Stimulated activated CD8-positive, alpha-beta memory T cell treated with anti-CD3 and anti-CD28 coated beads, Interleukin-2, amount 100 ng/mL, for 48 hours (primary cell): ENCODE measurements at regions not wholly inside any gene's neighbourhood (a gene's known extent, or its start where the extent isn't known, plus 50 kb on each side); places are given as distances from the start of the nearest gene placed in this dataset.

Experiments
- DNase-seq, 2 donors: peaks; one replicate each; pipeline ENCODE4 v3.0.0-alpha.2; 2020; ENCODE audit warnings: low read depth in 2 of 2

GRCh38 chr15:92565351-92566125, 90.0 kb downstream of the FAM174B start:
- no peak for DNase-seq

- DNase-seq = no peak
Observed at GRCh38 chr15:92561754-92562153, 93.8 kb downstream of the FAM174B start.

DNA sequence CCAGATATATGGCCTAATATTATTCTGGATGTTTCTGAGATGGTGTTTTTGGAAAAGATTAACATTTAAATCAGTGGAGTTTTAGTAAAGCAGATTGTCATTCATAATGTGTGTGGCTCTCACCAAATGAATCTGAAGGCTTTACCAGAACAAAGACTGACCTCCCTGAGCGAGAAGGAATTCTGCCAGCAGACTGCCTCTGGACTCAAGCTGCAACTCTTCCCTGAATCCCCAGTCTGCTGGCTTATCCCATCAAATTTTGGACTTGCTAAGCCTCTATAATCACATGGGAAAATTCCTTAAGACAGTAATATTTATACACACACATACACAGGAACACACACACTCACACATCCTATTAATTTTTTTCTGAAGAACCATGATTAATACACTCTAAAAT, 102.3 kb downstream of the FAM174B start:
- DNase-seq = no peak

DNA sequence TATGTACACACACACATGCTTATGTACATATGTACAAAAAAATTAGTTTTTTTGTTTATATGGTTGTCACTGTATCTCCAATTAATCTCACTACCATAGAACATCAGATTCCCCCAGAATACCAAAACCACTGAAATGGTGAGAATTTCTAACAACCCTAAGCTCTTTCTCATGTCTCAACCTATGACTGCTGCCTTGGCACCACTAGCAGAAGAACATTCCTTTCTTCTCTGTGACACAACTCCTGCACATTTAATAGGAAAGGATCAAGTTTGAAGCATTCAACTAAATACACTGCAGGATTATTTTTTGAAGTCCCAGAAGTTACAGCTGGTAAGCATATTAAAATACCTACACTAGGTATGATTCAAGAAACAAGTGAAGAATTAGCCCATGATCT, 109.6 kb downstream of the FAM174B start:
- DNase-seq = no peak

- DNase-seq = no peak
Observed at GRCh38 chr15:92541291-92542200, 114.0 kb downstream of the FAM174B start.

GRCh38 chr15:92538115-92538514, 117.5 kb downstream of the FAM174B start:
- no peak for DNase-seq

- DNase-seq = no peak
Observed at GRCh38 chr15:92533298-92533697, 122.3 kb downstream of the FAM174B start.

GRCh38 chr15:92531406-92531805, 124.2 kb downstream of the FAM174B start:
- no peak for DNase-seq

DNA sequence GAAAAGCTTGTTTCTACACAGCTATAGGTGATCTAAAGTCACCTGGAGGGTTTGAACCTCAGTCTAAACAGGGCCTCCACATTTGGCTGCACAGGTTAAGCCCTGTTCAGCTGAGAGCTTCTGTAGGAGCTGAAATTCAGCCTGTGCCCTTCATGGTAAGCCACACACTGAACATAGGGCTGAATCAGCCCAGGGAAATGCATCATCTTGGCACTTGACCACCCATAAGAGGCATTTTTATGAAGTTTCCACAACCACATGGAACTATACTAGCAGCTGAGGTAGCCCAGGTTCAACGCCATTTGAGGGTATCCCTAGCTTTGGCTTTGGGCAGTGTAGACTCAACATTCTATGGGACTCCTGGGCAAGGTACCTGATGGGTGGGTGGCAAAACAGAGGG, 126.8 kb downstream of the FAM174B start:
- DNase-seq = no peak

DNA sequence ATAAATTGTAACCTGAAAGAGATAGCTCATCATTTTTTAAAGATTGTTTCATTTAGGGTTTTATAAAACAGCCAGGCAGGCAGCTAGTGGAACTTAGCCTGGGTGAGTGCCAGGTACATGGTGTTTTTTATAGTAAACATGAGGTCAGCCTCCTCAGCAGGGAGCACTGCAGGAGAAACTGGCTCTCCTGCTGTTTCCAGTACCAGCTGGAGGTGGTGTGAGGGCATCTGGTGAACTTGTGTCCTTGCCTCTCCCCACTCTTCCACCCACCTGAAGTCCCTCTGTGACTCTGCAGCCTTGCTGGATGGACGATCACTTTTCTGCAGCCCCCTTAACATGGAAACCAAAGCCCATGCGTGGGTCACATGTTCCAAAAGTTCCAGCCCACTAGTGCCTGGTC, 128.4 kb downstream of the FAM174B start:
- no peak for DNase-seq

DNA sequence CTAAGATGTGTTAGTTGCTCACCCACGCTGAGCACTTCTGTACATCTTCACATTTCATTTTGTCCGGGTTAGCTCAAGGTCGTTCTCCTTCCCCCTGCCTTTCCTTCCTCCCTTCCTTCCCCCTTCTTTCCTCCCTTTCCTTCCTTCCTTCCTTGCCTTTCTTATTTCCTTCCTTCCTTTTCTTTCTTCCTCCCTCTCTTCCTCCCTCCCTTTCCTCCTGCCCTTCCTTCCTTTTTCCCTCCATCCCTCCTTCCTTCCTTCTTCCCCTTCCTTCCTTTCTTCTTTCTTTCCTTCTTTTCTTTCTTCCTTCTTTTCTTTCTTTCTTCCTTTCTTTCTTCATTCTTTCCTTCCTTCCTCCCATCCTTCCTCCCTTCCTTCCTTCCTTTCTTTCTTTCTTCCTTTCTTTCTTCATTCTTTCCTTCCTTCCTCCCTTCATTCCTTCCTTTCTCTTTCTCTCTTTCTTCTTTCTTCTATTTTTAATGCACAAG, 129.8 kb downstream of the FAM174B start:
- no peak for DNase-seq

- no peak for DNase-seq
Observed at GRCh38 chr15:92524874-92525565, 130.6 kb downstream of the FAM174B start.

GRCh38 chr15:92524161-92524560, 130.5 kb downstream of the ST8SIA2 start:
- no peak for DNase-seq

DNA sequence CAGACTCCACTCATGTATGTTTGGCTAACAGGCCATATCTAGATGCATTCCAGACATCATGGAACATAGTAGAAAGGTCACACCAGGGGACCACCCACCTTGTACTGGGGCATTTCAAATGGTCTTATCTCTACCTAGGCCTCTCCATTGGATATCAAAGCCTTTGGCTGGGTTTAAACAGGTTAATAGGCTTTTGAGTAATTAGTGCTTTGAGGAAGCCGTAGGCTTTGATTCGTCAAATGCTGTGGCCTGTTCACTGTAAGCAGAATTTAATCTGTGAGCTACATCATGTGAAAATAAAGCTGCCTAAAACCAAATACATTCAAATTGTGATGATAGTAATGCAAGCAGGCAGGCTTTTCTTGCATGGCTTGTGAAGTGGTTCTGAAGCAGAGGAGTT, 129.5 kb downstream of the ST8SIA2 start:
- DNase-seq = no peak

GRCh38 chr15:92521624-92522008, 127.9 kb downstream of the ST8SIA2 start:
- peak; percentile 2 to 39 for DNase-seq

DNA sequence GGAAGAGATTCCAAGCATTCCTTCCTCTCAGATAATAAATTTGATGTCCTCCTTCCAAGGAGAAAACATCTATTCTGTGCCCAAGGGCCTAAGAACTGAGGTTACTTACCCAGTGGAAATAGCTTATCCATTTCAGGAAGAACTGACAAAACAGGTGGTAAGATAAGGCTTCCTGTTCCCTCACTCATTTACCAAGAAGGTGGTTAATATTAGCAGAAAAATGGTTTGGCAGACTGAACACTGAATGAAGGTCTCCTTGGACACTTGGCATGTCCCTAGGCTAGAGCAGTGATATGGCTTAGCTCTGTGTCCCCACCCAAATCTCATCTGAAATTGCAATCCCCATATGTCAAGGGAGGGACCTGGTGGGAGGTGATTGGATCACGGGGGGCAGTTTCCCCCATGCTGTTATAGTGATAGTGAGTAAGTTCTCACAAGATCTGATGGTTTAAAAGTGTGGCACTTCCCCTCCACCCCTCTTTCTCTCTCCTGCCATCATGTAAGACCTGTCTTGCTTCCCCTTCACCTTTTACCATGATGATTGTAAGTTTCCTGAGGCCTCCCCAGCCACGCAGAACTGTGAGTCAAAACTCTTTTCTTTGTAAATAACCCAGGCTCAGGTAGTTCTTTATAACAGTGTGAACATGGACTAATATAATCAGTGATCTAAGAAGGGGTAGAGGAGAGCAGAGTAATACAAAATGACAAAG, 127.4 kb downstream of the ST8SIA2 start:
- DNase-seq = no peak

DNA sequence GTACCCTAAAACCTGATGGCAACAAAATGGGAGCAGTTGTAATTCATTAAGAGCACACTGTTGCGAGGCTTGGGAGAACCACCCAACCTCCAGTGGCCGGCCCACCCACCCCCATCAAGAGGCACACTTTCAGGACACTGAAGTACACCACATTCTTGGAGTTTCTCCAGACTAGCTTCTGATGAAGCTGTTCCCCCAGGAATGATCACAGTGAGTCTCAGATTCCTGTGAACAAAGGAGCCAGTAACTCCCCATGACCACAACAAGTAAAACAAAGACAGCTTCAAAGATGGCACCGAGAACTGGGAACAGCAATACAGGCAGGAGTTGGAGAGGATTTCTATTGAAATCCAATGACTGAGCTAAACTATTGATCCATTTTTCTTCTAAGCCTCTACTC, 126.0 kb downstream of the ST8SIA2 start:
- DNase-seq = no peak
